ENCODE measurements at regions not wholly inside any gene's neighbourhood (a gene's known extent, or its start where the extent isn't known, plus 50 kb on each side); places are given as distances from the start of the nearest gene placed in this dataset.

GRCh38 chr2:217469203-217469810, 533.5 kb downstream of the TNS1 start:
- DNase-seq, result no peak

DNA sequence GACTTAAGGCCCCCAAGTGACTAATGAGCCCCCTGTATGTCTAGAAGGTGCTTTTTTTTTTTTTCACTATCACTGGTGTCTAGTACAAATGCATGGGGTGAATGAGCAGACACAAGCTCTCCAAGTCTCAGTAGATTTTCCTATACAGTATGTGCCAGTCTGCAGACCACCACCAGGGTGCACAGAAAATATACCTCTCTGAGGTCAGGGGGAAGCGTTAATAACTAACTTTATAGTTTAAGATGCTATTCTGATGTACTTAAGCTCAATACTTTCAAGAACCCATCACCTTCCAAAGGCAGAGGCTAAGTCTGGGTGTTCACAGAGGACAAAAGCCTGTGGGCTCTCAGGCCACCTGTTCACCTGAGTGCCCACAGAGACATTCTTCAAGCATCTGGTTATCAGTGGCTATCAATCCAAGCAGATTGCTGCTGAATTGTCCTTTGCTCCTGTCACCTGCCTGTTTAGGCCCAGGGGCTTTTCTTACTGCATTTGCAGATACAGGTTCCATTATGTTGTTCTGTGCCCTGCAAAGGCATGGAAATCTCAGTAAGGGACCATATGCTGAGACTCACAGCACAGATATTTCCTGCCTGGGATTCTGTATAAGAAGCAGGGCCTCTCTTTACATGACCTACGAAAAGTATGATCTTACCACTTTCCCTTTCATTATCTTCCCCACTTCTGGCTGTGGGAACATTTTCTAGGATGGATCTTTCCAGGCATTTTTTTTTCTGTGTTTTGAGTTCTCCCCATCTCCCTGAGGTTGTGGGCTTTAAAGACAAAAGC, 534.6 kb downstream of the TNS1 start:
- no peak for DNase-seq

GRCh38 chr2:217467331-217467730, 535.5 kb downstream of the TNS1 start:
- no peak for DNase-seq

DNA sequence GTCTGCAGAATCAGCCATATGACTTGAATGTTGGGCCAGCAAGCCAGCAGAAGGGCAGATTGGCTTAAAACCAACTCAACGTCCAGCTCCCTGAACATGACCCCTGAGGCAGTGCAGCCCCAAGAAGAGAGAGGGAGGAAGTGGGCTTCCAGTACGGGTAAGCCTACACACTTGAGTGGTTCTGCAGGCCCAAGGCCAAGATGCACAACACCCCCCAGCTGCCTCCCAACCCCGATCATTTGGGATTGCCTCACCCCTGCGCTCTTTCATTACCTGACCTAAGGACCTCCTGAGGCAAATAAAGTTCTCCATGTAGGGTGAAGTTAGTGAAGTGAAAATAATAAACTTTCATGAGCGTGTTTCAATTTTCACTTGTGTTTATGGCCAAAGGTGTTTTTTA, 536.0 kb downstream of the TNS1 start:
- DNase-seq, result no peak

DNA sequence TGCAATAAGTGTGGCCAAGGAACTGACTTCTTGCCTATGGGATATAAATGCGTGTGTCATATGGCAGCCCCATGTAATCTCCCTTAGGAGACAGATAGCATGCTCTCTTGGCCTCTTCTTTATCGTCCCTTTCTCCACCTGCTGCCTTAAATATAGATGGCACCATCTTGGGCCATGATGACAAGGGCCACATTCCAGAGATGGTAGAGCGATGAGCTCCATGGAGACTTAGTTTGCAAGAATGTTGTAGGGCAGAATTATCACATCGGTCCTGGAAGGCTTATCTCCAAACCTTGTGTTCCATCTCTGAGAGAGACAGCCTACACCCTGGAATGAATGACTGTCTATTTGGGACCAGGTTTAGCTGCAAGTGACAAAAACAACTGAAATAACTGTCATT, 536.7 kb downstream of the TNS1 start:
- no peak for DNase-seq

- no peak for DNase-seq
These were observed 537.7 kb downstream of the TNS1 start for GRCh38 chr2:217465100-217465499.

DNA sequence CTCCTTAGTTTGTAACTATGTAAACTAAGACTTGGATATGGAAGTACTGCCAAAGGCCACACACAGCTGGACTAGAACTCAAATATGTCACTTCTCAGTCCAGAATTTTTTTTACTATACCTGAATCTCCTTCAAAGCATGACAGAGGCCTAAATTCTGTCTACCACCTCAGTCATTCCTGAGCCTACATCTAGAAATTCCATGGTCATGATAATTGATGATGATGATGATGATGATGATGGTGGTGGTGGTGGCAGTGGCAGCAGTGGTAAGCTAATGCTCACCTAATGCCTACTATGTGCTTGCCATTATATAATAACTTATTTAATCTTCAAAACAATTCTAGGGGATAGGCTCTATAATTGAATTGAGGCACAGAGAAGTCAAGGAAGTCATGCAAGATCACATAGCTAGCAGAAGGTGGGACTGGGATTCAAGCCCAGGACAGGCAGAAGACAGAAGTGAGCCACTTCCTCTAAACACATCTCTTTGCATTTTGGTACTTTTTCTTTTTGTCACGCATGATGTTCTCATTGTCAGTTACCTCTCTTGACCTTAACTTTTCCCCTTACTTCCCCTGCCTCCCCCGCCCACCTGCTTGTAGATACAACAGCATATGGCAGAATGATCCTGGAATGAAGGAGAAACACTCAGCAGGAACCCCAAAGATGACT, 539.3 kb downstream of the TNS1 start:
- peak in 2 of 4 experiments; percentile 4 to 8 for DNase-seq

- no peak for DNase-seq
These were observed 540.7 kb downstream of the TNS1 start for GRCh38 chr2:217462121-217462520.

DNA sequence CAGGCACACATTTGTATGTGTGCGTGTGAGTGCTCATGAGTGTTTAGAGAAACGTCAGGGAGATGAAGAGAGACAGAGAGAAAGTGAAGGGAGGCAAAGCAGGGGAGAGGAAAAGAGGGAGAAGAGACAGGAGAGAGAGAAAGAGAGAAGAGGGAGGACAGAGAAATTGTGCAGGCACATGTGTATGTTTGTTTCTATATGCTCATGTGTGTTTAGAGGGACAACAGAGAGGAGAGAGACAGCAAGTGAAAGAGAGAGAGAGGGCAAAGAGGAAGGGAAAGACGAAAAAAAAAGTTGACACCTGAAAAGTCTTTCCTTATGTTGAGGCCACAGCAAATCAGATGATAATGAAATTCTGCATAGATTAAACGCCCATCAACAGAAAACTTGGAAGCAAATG, 541.1 kb downstream of the TNS1 start:
- DNase-seq, result no peak

DNA sequence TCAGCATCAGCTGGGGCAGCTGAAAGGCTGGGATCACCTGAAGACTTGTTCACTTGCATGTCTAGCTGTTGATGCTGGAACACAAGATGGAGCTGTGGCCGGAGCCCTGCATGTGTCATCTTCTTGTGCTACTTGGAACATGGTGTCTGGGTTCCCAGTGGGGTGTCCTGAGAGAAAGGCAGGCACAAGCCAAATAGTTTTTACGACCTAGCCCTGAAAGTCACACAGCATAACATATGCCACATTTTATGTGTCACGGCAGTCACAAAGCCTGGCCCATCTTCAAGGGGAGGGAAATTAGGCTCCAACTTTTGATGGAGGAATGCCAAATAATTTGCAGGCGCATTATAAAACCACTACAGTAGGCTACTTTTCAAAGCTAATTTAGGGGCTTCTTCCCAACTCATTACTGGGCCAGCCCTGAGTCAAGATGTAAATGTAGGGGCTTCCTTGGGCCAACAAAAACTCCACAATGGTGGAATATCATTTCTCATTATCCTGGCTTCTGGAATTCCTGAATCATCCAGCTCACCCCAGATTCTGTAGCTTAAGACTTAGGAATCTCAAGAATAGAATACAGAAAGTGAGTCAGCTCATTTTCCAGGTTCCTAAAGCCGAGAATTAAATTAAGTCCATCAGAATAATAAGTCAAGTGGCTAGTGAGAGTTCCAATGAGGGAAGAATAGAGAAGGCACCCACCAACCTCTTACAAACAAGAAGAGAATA, 543.0 kb downstream of the TNS1 start:
- DNase-seq, result no peak

DNA sequence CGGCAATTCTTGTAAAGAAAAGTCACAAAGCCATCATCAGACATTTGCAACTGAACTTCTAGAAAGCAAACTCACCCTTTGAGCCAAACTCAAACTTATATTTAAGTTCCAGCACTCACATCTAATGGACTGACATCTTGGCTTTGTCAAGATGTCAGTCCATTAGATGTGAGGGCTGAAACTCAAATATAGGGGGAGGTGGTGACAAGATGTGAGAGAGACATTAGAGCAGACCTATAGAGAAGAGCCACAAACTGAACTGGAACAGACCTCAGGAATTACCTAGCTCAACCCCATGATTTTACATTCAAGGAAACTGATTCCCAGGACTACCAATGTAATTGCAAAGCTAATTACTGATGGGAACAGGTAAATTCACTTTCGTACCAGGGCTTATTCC, 543.8 kb downstream of the TNS1 start:
- no peak for DNase-seq

DNA sequence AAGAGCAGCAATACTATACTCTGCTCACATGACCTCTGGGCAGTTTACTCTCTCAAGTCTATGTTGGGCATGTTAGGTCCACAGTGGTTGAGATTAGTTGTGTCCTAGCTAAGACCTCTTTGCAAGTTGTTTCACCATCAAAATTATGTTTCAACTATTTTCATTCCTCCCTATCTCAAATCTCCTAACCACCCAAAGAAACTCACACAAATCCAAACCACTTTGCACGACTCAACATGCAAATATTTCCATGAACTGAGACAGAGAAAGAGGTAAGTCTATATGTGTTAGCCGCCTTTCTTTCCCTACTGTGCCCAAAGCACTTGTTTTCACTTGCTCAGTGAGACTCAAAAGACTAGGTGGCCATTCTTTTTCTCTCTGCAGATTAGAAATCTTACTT, 546.8 kb downstream of the TNS1 start:
- no peak for DNase-seq

GRCh38 chr2:217452928-217453327, 549.9 kb downstream of the TNS1 start:
- no peak for DNase-seq

DNA sequence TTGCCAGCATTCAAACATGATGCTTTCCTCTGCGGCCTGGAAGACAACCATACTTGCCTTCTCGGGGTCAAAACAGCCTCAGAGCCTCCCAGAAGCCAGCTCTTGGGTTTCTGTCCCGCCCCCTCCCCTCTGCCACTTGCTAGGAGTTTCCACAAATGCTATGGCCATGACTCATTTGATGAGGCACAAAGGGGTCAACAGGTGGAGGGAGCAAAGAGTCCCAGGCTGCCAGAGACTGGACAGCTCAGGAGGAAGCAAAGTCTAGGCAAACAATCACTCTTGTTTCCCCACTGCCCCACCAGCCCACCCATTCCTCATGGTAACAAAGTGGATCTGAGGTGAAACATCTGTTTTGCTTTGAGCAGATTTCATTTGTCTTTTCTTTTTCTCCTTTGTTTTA, 551.1 kb downstream of the TNS1 start:
- DNase-seq, result no peak

DNA sequence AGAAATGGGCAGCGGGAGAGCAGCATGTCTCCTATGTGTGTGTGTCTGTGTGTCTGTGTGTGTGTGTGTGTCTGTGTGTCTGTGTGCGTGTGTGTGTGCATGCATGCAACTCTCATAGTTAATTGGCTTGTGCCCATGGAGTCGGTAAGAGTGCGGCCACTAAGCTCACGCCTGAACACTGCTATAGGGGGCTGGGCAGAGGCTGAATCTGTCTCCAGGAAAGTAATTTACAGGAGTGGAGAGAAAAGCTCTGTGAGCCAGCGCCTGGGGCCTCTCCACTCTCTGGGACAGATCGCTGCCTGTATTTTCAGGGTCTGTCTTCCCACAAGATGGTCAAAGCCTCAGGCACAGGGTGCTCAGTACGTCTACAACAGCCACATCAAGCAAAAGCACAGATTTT, 553.4 kb downstream of the TNS1 start:
- DNase-seq, result no peak

DNA sequence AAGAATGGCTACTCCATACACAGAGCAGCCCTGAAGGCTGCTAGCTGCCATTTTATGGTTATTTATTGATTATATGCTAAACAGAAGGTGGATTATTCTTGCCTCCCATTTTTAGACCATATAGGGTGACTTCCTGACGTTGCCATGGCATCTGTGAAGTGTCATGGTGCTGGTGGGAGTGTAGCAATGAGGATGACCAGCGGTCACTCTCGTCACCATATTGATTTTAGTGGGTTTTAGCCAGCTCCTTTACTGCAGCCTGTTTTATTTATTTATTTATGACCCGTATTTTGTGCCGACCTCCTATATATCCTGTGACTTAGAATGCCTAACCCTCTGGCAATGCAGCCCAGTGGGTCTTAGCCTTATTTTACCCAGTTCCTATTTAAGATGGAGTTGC, 553.9 kb downstream of the TNS1 start:
- no peak for DNase-seq

- DNase-seq, result no peak
These were observed 557.1 kb downstream of the TNS1 start for GRCh38 chr2:217445723-217446122.

DNA sequence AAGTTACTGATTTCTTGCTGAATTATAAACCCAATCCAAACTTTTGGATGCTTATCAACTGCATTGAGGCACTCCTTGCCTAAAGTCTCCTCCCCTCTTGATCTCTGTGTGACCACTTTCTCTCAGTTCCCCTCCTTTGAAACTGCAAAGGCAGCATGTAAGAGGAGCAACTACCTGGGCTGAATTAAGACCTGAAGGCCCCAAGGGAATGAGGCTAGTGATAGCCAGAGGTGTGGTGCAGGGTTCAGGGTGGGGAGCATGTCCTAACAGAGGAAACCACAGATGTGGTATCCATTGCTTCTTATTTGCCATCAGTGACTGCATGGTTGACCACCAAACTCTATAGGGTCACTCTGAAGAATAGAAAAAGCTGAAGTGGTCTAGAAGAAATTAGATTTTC, 557.9 kb downstream of the TNS1 start:
- no peak for DNase-seq

- no peak for DNase-seq
These were observed 558.3 kb downstream of the TNS1 start for GRCh38 chr2:217444509-217444908.

DNA sequence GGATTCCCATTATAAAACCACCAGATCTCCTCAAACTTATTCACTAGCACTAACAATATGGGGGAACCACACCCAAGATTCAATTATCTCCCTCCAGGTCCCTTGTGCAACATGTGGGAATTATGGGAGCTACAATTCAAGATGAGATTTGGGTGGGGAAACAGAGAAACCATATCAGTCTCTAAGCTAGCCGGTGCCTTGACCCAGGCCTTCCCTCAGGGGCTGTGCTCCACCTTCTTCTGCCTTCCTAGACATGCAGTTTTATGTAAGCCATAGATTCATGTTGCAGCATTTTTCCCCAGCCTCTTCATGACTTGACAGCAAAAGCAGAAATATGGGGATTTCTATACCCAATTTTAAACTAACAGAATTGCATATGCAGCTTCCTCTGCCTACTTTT, 559.2 kb downstream of the TNS1 start:
- no peak for DNase-seq

GRCh38 chr2:217440000-217440399, 562.8 kb downstream of the TNS1 start:
- DNase-seq, result no peak

GRCh38 chr2:217438821-217439220, 564.0 kb downstream of the TNS1 start:
- peak in 2 of 4 experiments; percentile 10 to 33 for DNase-seq

DNA sequence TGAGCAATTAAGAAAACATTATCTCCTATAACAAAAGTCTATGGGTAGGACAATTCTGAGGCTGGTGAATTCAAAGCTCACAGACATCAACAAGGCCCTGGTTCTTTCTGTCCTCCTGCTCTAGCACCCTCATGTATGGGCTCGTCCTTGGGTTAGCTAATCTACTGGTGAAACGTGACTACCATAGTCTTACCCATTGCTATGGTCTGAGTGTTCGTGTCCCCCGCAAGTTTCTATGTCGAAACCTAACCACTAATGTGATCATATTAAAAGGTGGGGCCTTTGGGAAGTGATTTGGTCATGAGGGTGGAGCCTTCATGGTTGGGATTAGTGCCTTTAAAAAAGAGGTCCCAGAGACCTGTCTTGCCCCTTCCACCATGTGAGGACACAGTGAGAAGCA, 564.7 kb downstream of the TNS1 start:
- DNase-seq, result no peak
